Right cardiac atrium (tissue), 5 donors: ENCODE measurements at regions not wholly inside any gene's neighbourhood (a gene's known extent, or its start where the extent isn't known, plus 50 kb on each side); places are given as distances from the start of the nearest gene placed in this dataset.
"Not testable (repeated sequence)": the region's sequence is repeated elsewhere in the genome, so short reads cannot be mapped to it uniquely, and the experiment has no call there.

ENCODE experiments used
- ATAC-seq, 2 donors: fragments of 200-7000 bp; cut with Tn5 transposase; one replicate each; pipeline versions ENCODE4 v1.8.0 to v1.9.1; 2020; ENCODE audit warnings: moderate library complexity in 2 of 2, mild to moderate bottlenecking in 1 of 2
- DNase-seq, 3 donors: peaks; one replicate each; pipeline ENCODE4 v3.0.0-alpha.2; 2020
- H3K27ac ChIP-seq: one replicate; pipeline ENCODE4 v1.5.1; 2013; ENCODE audit warnings: mild to moderate bottlenecking, low read length, control low read depth, moderate library complexity
- H3K27me3 ChIP-seq: one replicate; pipeline ENCODE4 v1.6.1; 2013; ENCODE audit not compliant: control insufficient read depth, insufficient read depth
- H3K4me1 ChIP-seq: one replicate; pipeline ENCODE4 v1.6.1; 2013; ENCODE audit warnings: low read length; ENCODE audit not compliant: control insufficient read depth, insufficient read depth
- H3K4me3 ChIP-seq: one replicate; pipeline ENCODE4 v1.5.1; 2013; ENCODE audit warnings: low read length, control low read depth
- H3K9me3 ChIP-seq: one replicate; pipeline ENCODE4 v1.6.1; 2013; ENCODE audit warnings: low read length; ENCODE audit not compliant: control insufficient read depth
- WGBS: extraction: QIAGEN DNeasy Blood & Tissue Kit; methylation state at CpG from one replicate; pipeline ENCODE4 v1.1.7; 2013; 5-methylcytosine and 5-hydroxymethylcytosine counted together
- intact Hi-C, 4 donors: fragments of 100-400 bp; cut with DNase I; formaldehyde crosslinking; loops; one replicate each; pipeline versions ENCODE4 v1.11.0 to v1.14.0; 2022 to 2023
- donor health status: healthy with polysubstance abuse.
- donor health status: DM: no; HTN: yes; CAD: no.
- donor health status: DM: no; HTN: no; CAD: no.
- donor health status: DM: no; HTN: yes; CAD: no; lungs with severe emphysema.
- donor health status: DM: yes; HTN: yes; CAD: no.

DNA sequence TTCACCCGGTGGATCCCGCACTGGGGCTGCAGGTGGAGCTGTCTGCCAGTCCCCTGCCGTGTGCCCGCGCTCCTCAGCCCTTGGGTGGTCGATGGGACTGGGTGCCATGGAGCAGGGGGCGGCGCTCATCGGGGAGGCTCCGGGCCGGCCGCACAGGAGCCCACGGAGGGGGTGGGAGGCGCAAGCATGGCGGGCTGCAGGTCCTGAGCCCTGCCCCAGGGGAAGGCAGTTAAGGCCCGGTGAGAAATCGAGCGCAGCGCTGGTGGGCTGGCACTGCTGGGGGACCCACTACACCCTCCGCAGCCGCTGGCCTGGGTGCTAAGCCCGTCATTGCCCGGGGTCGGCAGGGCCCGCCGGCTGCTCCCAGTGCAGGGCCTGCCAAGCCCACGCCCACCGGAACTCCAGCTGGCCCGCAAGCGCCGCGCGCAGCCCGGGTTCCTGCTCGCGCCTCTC lies 149.6 kb upstream of the SPRY2 start:
- H3K4me1 ChIP-seq, H3K27ac ChIP-seq, H3K27me3 ChIP-seq, intact Hi-C loops, H3K9me3 ChIP-seq, H3K4me3 ChIP-seq, ATAC-seq: not testable (repeated sequence)
- DNase-seq = peak; percentile 12 to 57 (median 45)
- WGBS = 91% methylated on average over 36 of the region's 36 CpGs

DNA sequence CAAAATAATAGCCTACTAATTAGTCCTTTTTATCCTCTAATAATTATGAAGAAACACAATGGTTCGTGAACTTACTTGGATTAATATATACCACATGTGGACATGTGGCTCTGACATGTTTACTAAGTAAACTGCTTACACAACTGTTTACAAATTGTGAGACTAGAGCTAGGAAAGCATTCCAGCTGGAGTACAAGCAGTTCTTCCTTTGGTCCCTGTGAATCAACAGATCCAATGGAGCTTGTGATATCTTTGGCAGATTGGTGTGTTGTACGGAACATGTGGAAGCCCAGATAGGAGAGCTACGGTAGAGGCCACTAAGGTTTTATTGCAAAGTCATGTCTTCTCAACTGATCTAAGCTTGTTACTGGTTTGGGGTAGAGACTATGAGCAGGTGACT lies 145.5 kb upstream of the SPRY2 start:
- ATAC-seq (no peak), DNase-seq (no peak)
- Histone ChIP-seq H3K9me3 (no peaks in the 10 kb centered on the region), H3K4me1 (no peaks in the 10 kb centered on the region), H3K27ac (no peak overlapping the region), H3K4me3 (no peak overlapping the region), H3K27me3 (no peaks in the 10 kb centered on the region)
- intact Hi-C loops = no loop called here
- WGBS = 80% methylated on average over 3 of the region's 3 CpGs

DNA sequence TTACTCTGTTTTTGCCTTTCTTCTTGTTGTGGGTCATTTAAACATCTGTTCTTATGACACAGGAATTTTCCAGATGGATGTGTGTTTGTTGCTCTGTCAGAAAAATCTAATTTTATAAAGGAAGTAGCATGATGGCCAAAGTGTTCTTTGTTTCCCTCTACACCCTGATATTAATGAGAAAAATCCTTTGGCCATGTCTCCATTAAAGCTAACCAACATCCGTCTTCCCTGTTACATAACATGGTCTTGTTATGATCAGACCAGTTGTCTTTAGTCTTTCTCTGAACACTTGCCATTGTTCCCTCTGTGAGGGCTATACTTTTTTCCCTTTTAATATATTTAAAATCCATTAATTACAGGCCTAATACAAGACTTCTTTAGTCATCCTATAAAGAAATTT lies 142.2 kb upstream of the SPRY2 start:
- intact Hi-C loops = no loop called here
- no peak overlapping the region for H3K4me3 ChIP-seq
- H3K27me3 ChIP-seq = no peaks in the 10 kb centered on the region
- H3K4me1 ChIP-seq = no peaks in the 10 kb centered on the region
- no peak overlapping the region for H3K27ac ChIP-seq
- no peak for DNase-seq
- WGBS = 0% methylated on average over 1 of the region's 1 CpG
- ATAC-seq = no peak
- no peaks in the 10 kb centered on the region for H3K9me3 ChIP-seq

DNA sequence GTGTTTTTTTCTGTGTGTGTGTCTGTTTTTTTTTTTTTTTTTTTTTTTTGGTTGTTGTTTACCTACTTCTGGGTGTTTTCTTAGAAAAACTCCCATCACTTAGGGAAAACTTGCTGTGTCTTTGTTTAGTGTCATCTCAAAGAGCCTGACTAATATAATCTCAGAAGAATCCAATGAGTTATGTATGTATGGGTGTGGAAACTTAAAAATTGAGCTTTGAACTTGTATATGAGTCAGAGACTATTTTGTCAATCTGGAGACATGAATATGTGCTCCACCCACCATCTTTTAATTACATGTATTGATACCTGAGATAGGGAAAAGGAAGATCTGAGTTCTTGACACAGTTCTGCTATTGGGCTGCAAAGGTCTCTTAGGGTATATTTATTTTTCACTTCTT lies 140.7 kb upstream of the SPRY2 start:
- intact Hi-C loops = no loop called here
- no peaks in the 10 kb centered on the region for H3K4me1 ChIP-seq
- ATAC-seq = no peak
- H3K27ac ChIP-seq = no peak overlapping the region
- H3K27me3 ChIP-seq = no peaks in the 10 kb centered on the region
- H3K9me3 ChIP-seq = no peaks in the 10 kb centered on the region
- no peak overlapping the region for H3K4me3 ChIP-seq
- no peak for DNase-seq

GRCh38 chr13:80477661-80478443 lies 136.9 kb upstream of the SPRY2 start:
- 31% methylated on average over 5 of the region's 5 CpGs for WGBS
- Histone ChIP-seq H3K4me3 (no peak overlapping the region), H3K4me1 (no peaks in the 10 kb centered on the region), H3K9me3 (no peaks in the 10 kb centered on the region), H3K27ac (no peak overlapping the region), H3K27me3 (no peaks in the 10 kb centered on the region)
- ATAC-seq (no peak), DNase-seq (no peak)
- intact Hi-C loops = no loop called here

- DNase-seq = no peak
- intact Hi-C loops = no loop called here
- Histone ChIP-seq H3K9me3 (no peaks in the 10 kb centered on the region), H3K27me3 (no peaks in the 10 kb centered on the region), H3K4me3 (no peak overlapping the region), H3K4me1 (no peaks in the 10 kb centered on the region), H3K27ac (no peak overlapping the region)
- ATAC-seq = no peak
- WGBS = 71% methylated on average over 3 of the region's 3 CpGs
Measured at GRCh38 chr13:80476953-80477352, 136.0 kb upstream of the SPRY2 start.

DNA sequence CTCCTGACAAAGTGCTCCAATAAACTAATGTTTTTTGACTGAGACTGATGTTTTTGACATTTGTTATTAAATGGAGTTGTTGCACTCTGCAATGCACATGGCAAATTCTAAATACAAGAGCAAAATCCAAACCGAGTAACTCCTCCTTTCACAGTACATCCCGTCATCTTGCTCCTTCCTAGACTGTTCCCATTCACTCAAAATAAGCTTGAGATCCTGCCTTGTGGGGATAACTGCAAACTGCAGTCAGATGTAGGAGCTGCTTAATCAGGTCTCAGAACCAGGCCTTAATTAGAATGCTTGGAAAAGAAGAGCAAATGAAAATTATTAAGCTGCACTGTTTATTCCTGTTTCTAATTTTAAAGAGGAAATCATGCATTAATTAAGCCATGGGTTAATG lies 134.8 kb upstream of the SPRY2 start:
- WGBS = 72% methylated on average over 2 of the region's 2 CpGs
- Histone ChIP-seq H3K4me1 (no peaks in the 10 kb centered on the region), H3K27ac (no peak overlapping the region), H3K27me3 (no peaks in the 10 kb centered on the region), H3K9me3 (no peaks in the 10 kb centered on the region), H3K4me3 (no peak overlapping the region)
- DNase-seq = no peak
- intact Hi-C loops = no loop called here
- no peak for ATAC-seq

DNA sequence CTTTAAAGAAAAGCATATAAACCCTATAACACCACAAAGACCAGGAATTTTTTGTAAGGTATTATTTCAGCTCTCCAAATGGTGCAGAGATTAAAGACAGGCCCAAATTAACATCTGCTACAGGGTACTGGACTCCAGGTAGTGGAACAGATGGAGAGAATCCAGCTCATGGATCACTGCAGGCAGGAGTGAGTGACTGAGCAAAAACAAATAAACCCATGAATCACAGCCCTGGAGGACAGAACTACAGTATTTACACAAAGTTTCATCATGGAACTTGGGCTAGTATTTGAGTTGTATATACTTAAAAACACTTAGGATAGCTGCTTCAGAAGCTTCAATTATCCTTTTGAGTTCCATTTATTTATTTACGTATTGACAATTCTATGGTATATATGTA lies 132.8 kb upstream of the SPRY2 start:
- intact Hi-C loops = no loop called here
- ATAC-seq = no peak
- DNase-seq = no peak
- Histone ChIP-seq H3K4me1 (peaks cover 3% of the 10 kb centered on the region), H3K27me3 (no peaks in the 10 kb centered on the region), H3K9me3 (no peaks in the 10 kb centered on the region), H3K27ac (no peak overlapping the region), H3K4me3 (no peak overlapping the region)
- 99% methylated on average over 1 of the region's 1 CpG for WGBS

- Histone ChIP-seq H3K27me3 (no peaks in the 10 kb centered on the region), H3K4me1 (peaks cover 4% of the 10 kb centered on the region), H3K4me3 (no peak overlapping the region), H3K9me3 (no peaks in the 10 kb centered on the region), H3K27ac (no peak overlapping the region)
- intact Hi-C loops = no loop called here
- ATAC-seq = peak; percentile 99
- DNase-seq = peak; percentile 80 to 92 (median 86)
- WGBS = 33% methylated on average over 3 of the region's 3 CpGs
Measured at GRCh38 chr13:80469853-80470381, 129.0 kb upstream of the SPRY2 start.

DNA sequence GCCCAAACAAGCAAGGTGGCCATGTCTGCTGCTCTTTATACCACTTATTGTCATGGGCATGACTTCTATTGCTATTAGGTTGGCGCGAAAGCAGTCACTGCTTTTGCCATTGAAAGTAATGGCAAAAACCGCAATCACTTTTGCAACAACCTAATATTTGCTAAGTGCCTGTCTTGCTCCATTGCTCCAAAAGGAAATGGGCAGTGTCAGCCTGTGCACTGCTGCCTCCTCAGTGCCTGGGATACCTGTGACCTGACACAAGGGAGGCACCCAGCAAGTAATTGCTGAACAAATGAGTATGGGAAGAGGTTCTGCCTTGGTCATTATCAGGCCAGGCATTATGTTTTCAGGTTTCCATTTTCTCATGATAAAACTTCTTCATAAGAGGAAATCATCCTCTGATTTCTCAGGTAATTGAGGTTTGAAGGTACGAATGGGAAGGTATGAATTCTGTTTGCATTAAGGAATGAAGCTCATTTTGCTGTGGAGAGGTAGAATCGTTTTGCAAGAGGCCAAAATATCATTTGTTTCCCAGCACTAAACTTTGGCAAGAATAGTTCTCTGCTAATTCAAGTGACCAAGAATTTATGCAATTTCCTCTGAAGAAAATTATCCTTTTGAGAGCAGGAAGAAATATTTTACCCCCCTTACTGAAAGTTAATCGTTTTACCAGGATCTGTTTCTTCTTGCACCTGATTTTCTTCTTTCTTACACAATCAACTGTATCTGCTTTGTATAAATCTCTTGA lies 128.4 kb upstream of the SPRY2 start:
- ATAC-seq (peak; percentile 38 to 53), DNase-seq (no peak)
- H3K27me3 ChIP-seq = no peaks in the 10 kb centered on the region
- no peaks in the 10 kb centered on the region for H3K9me3 ChIP-seq
- H3K4me1 ChIP-seq = peaks cover 4% of the 10 kb centered on the region
- H3K4me3 ChIP-seq = no peak overlapping the region
- peak overlapping the region; percentile 98 for H3K27ac ChIP-seq
- 58% methylated on average over 6 of the region's 6 CpGs for WGBS
- intact Hi-C loops = no loop called here

DNA sequence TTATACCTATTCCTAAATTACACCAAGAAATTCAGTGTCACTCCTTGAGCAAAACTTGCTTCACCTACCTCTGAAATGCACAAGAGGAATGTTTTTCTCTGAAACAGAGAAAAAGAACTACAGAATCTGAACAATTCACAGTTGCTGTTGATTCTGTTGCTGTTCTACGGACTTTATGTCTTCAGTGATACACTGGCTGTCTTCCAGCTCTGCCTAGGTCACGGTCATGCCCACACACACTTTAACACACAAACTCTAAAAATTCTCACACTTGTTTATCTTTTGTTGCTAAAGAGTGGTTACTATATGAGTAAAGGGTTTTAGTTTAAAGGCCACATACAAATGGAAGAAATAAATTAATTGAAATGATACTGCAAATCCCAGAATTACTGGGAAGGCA lies 124.4 kb upstream of the SPRY2 start:
- DNase-seq = no peak
- intact Hi-C loops = no loop called here
- no peak overlapping the region for H3K27ac ChIP-seq
- ATAC-seq = no peak
- peaks cover 4% of the 10 kb centered on the region for H3K4me1 ChIP-seq
- WGBS = 43% methylated on average over 2 of the region's 2 CpGs
- H3K4me3 ChIP-seq = no peak overlapping the region
- no peaks in the 10 kb centered on the region for H3K27me3 ChIP-seq
- H3K9me3 ChIP-seq = no peaks in the 10 kb centered on the region
